Activated naive CD4-positive, alpha-beta T cell treated with anti-CD3 and anti-CD28 coated beads for 36 hours (primary cell): ENCODE measurements at regions not wholly inside any gene's neighbourhood (a gene's known extent, or its start where the extent isn't known, plus 50 kb on each side); places are given as distances from the start of the nearest gene placed in this dataset.
A peak's percentile ranks its signal among the peaks of the same experiment; 100 is the strongest.

Experiments used
- CTCF ChIA-PET: fragments of 350-600 bp; sonication (Branson Sonifier 250); formaldehyde crosslinking; loops from one replicate; lab custom pipeline; 2021; ENCODE audit warnings: antibody characterized with exemption; lab: Charles Lee
- DNase-seq: peaks from one replicate; pipeline ENCODE4 v3.0.0-alpha.2; 2020
- H3K27ac Mint-ChIP-seq: one replicate; pipeline ENCODE4 v1.8.0; 2021; ENCODE audit warnings: mild to moderate bottlenecking, mixed read lengths
- H3K27me3 Mint-ChIP-seq: one replicate; pipeline ENCODE4 v1.8.0; 2021; ENCODE audit warnings: low read depth, mixed read lengths
- H3K36me3 Mint-ChIP-seq: one replicate; pipeline ENCODE4 v1.8.0; 2021; ENCODE audit warnings: low read depth, mixed read lengths
- H3K4me1 Mint-ChIP-seq: one replicate; pipeline ENCODE4 v1.8.0; 2021; ENCODE audit warnings: low read depth, mixed read lengths
- H3K4me3 Mint-ChIP-seq: one replicate; pipeline ENCODE4 v1.8.0; 2021; ENCODE audit warnings: mild to moderate bottlenecking, moderate library complexity, mixed read lengths
- H3K9me3 Mint-ChIP-seq: one replicate; pipeline ENCODE4 v1.8.0; 2021; ENCODE audit warnings: mixed read lengths
- intact Hi-C: fragments of 100-400 bp; cut with micrococcal nuclease; formaldehyde crosslinking; loops from one replicate; pipeline ENCODE4 v1.15.1; 2023

DNA sequence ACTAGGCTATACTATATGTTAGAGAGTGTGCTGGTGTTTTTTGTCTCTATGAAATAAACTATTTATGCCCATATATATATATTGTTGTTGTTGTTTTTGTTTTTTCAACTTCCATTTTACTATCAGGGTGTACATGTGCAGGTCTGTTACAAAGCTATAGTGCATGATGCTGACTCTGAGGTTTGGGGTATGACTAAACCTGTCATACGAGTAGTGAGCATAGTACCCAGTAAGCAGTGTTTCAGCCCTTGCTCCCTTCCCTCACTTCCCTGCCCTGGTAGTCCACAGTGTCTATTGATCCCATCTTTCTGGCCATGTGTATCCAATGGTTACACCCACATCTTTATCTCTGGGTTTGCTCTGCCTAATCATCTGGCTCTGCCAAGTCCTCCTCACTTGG lies 101.8 kb downstream of the FAS start:
- peaks cover 2% of the 10 kb centered on the region for H3K4me1 Mint-ChIP-seq
- CTCF ChIA-PET: interaction anchor here (0.6 kb wide), 1 partner anchor 8 kb away, joined by 4 read pairs; no protein-coding TSS in a partner anchor
- H3K4me3 Mint-ChIP-seq: no peak overlapping the region
- no peak overlapping the region for H3K27ac Mint-ChIP-seq
- DNase-seq: no peak
- no peaks in the 10 kb centered on the region for H3K27me3 Mint-ChIP-seq
- intact Hi-C loops: no loop called here
- no peaks in the 10 kb centered on the region for H3K36me3 Mint-ChIP-seq
- H3K9me3 Mint-ChIP-seq: no peaks in the 10 kb centered on the region

DNA sequence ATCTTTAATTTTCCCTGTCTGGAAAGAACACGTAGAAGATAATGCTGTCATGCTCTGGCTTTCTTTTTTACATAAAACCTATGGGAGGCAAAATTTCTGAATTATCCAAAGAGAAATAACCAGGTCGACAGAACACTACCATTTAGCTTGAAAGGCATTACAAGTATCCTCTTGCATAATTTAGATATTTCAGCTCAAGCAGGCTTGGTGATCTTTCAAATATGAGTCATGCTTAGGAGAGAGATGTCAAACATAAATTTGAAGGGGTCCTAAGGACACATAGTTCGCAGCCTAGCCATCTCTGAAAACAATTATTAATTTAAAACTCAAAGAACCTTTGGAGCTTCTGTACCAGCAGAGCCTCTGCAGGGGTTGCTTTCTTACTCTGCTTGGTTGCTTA lies 100.9 kb downstream of the FAS start:
- CTCF ChIA-PET: no interaction called here
- DNase-seq: no peak

GRCh38 chr10:89090756-89091445 lies 100.3 kb downstream of the FAS start:
- Mint-ChIP-seq H3K36me3 (no peaks in the 10 kb centered on the region), H3K4me1 (peaks cover 2% of the 10 kb centered on the region), H3K4me3 (no peak overlapping the region), H3K27ac (no peak overlapping the region), H3K27me3 (no peaks in the 10 kb centered on the region), H3K9me3 (no peaks in the 10 kb centered on the region)
- intact Hi-C loops: no loop called here
- CTCF ChIA-PET: no interaction called here
- no peak for DNase-seq

More for the DNA sequence above, 100.9 kb downstream of the FAS start:
- Mint-ChIP-seq H3K9me3 (no peaks in the 10 kb centered on the region), H3K4me1 (peaks cover 2% of the 10 kb centered on the region), H3K27me3 (no peaks in the 10 kb centered on the region), H3K4me3 (no peak overlapping the region), H3K36me3 (no peaks in the 10 kb centered on the region), H3K27ac (no peak overlapping the region)
- intact Hi-C loops: no loop called here

GRCh38 chr10:89086801-89087521 lies 96.4 kb downstream of the FAS start:
- peaks cover 5% of the 10 kb centered on the region for H3K4me1 Mint-ChIP-seq
- no peaks in the 10 kb centered on the region for H3K27me3 Mint-ChIP-seq
- DNase-seq: peak; percentile 20
- no peak overlapping the region for H3K4me3 Mint-ChIP-seq
- no peak overlapping the region for H3K27ac Mint-ChIP-seq
- intact Hi-C loops: loop anchor here (10.0 kb wide), 1 partner anchor 682 kb away; no protein-coding TSS in a partner anchor
- no peaks in the 10 kb centered on the region for H3K36me3 Mint-ChIP-seq
- H3K9me3 Mint-ChIP-seq: no peaks in the 10 kb centered on the region
- CTCF ChIA-PET: interaction anchor here (0.5 to 1.8 kb wide), 6 partner anchors 24 to 276 kb away, joined by 3 to 8 read pairs (median 3); no protein-coding TSS in a partner anchor

DNA sequence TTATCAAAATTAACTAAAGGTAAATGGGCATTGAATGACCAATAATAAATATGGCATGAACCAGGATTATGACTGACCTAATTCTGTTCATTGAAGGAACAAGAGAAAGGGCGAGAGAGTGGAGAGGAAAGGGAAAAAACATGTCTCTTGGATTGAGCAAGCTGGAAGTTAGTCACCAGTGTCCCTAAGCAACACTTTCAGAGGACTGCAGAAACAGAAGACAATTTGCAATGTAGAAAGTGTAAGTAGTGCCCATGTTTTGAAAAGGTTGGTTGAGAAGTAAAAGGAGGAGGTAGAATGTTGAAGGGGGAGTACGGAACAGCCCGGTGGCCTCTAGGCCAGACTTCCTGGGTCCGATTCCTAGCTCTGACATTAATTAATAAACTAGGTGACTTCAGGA lies 94.6 kb downstream of the FAS start:
- H3K4me1 Mint-ChIP-seq: peaks cover 3% of the 10 kb centered on the region
- H3K4me3 Mint-ChIP-seq: no peak overlapping the region
- H3K27ac Mint-ChIP-seq: no peak overlapping the region
- no peak for DNase-seq
- H3K36me3 Mint-ChIP-seq: no peaks in the 10 kb centered on the region
- no peaks in the 10 kb centered on the region for H3K9me3 Mint-ChIP-seq
- H3K27me3 Mint-ChIP-seq: no peaks in the 10 kb centered on the region
- intact Hi-C loops: loop anchor here (2.0 to 10.0 kb wide), 2 partner anchors 258 to 680 kb away; no protein-coding TSS in a partner anchor
- CTCF ChIA-PET: no interaction called here

DNA sequence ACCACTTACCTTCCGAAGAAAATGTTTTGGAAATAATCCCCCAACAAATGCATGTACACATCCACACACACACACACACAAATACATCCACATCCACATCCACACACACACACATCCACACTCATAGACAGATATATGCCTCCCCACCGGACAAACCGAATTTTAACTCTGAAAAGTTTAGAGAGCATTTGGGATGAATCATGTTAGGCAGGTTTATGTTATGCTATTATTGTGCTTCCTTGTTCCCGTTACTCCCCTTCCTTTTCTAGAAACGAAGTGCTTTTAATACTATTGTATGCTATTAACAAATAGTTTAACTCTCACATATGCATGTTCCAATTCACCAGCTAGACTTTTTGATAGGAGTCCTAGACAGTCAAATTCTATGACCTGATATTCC lies 91.5 kb downstream of the FAS start:
- no peak for DNase-seq
- H3K27ac Mint-ChIP-seq: no peak overlapping the region
- intact Hi-C loops: loop anchor here (5.0 to 10.0 kb wide), 2 partner anchors 500 to 677 kb away; partner anchors contain the start of gene RNLS
- no peaks in the 10 kb centered on the region for H3K9me3 Mint-ChIP-seq
- CTCF ChIA-PET: interaction anchor here (0.8 kb wide), 1 partner anchor 24 kb away, joined by 3 read pairs; no protein-coding TSS in a partner anchor
- no peaks in the 10 kb centered on the region for H3K27me3 Mint-ChIP-seq
- no peak overlapping the region for H3K4me3 Mint-ChIP-seq
- peaks cover 7% of the 10 kb centered on the region for H3K4me1 Mint-ChIP-seq
- no peaks in the 10 kb centered on the region for H3K36me3 Mint-ChIP-seq

DNA sequence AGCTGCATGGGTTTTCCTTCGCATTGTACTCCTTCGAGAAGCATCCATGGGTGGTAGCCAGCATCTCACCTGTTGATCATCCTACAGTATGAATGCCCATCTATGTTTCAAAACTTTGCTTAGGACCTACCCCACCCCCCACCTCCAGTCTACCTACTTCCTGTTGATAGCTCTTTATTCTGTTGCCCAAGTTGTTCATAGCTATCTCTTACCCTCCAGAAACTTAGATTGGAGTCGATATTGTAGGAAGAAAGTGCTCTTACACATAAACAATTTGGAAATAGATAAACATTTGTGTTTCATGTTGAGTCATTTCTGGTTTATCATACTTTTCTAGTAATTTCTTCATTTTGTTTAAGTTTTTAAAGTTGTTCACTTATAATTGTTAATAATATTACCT lies 90.1 kb downstream of the FAS start:
- no peak for DNase-seq
- Mint-ChIP-seq H3K4me3 (no peak overlapping the region), H3K4me1 (peaks cover 10% of the 10 kb centered on the region), H3K36me3 (no peaks in the 10 kb centered on the region), H3K9me3 (no peaks in the 10 kb centered on the region), H3K27me3 (no peaks in the 10 kb centered on the region), H3K27ac (no peak overlapping the region)
- intact Hi-C loops: loop anchor here (5.0 to 10.0 kb wide), 2 partner anchors 498 to 676 kb away; partner anchors contain the start of gene RNLS
- CTCF ChIA-PET: interaction anchor here (0.6 kb wide), 1 partner anchor 260 kb away, joined by 3 read pairs; no protein-coding TSS in a partner anchor

GRCh38 chr10:89079961-89080360 lies 89.4 kb downstream of the FAS start:
- no peaks in the 10 kb centered on the region for H3K36me3 Mint-ChIP-seq
- DNase-seq: no peak
- no peak overlapping the region for H3K4me3 Mint-ChIP-seq
- H3K9me3 Mint-ChIP-seq: no peaks in the 10 kb centered on the region
- peaks cover 10% of the 10 kb centered on the region for H3K4me1 Mint-ChIP-seq
- no peaks in the 10 kb centered on the region for H3K27me3 Mint-ChIP-seq
- H3K27ac Mint-ChIP-seq: no peak overlapping the region
- intact Hi-C loops: loop anchor here (5.0 to 10.0 kb wide), 3 partner anchors 47 to 675 kb away; partner anchors contain the start of gene RNLS
- CTCF ChIA-PET: interaction anchor here (0.6 kb wide), 1 partner anchor 260 kb away, joined by 3 read pairs; no protein-coding TSS in a partner anchor

GRCh38 chr10:89078724-89079672 lies 88.4 kb downstream of the FAS start:
- CTCF ChIA-PET: interaction anchor here (0.7 kb wide), 1 partner anchor 92 kb away, joined by 3 read pairs; no protein-coding TSS in a partner anchor
- intact Hi-C loops: loop anchor here (5.0 kb wide), 1 partner anchor 48 kb away; no protein-coding TSS in a partner anchor
- H3K27me3 Mint-ChIP-seq: no peaks in the 10 kb centered on the region
- no peaks in the 10 kb centered on the region for H3K9me3 Mint-ChIP-seq
- no peak for DNase-seq
- H3K4me3 Mint-ChIP-seq: no peak overlapping the region
- no peak overlapping the region for H3K27ac Mint-ChIP-seq
- H3K4me1 Mint-ChIP-seq: peaks cover 10% of the 10 kb centered on the region
- no peaks in the 10 kb centered on the region for H3K36me3 Mint-ChIP-seq

GRCh38 chr10:89076120-89076519 lies 85.5 kb downstream of the FAS start:
- Mint-ChIP-seq H3K36me3 (no peaks in the 10 kb centered on the region), H3K27ac (no peak overlapping the region), H3K4me3 (no peak overlapping the region), H3K27me3 (peaks cover 3% of the 10 kb centered on the region), H3K4me1 (peaks cover 6% of the 10 kb centered on the region), H3K9me3 (no peaks in the 10 kb centered on the region)
- no peak for DNase-seq
- intact Hi-C loops: loop anchor here (5.0 kb wide), 1 partner anchor 51 kb away; no protein-coding TSS in a partner anchor
- CTCF ChIA-PET: interaction anchor here (1.1 to 1.6 kb wide), 2 partner anchors 33 to 141 kb away, joined by 3 to 5 read pairs; no protein-coding TSS in a partner anchor

GRCh38 chr10:89075631-89076030 lies 85.0 kb downstream of the FAS start:
- H3K36me3 Mint-ChIP-seq: no peaks in the 10 kb centered on the region
- H3K27me3 Mint-ChIP-seq: peaks cover 3% of the 10 kb centered on the region
- H3K4me1 Mint-ChIP-seq: peaks cover 6% of the 10 kb centered on the region
- H3K4me3 Mint-ChIP-seq: no peak overlapping the region
- intact Hi-C loops: loop anchor here (5.0 kb wide), 1 partner anchor 52 kb away; no protein-coding TSS in a partner anchor
- no peak for DNase-seq
- H3K9me3 Mint-ChIP-seq: no peaks in the 10 kb centered on the region
- no peak overlapping the region for H3K27ac Mint-ChIP-seq
- CTCF ChIA-PET: interaction anchor here (1.1 to 1.6 kb wide), 2 partner anchors 33 to 142 kb away, joined by 3 to 5 read pairs; no protein-coding TSS in a partner anchor
